MCF 10A (cell line): ENCODE measurements at regions not wholly inside any gene's neighbourhood (a gene's known extent, or its start where the extent isn't known, plus 50 kb on each side); places are given as distances from the start of the nearest gene placed in this dataset.

ENCODE experiments used
- BruUV-seq: library from RNA; stranded (reverse); fragments of 400-500 nt; replicated peaks from 2 replicates; lab custom pipeline; 2021; lab: Mats Ljungman, UMichigan
- CTCF ChIA-PET: fragments of 300-600 bp; sonication (Branson Sonifier 250); formaldehyde crosslinking; extraction: SDS; loops from one replicate; lab custom pipeline; 2021; ENCODE audit warnings: antibody characterized with exemption, inconsistent platforms; lab: Yijun Ruan, JAX
- POLR2A ChIA-PET: fragments of 300-600, 350-650 bp; sonication (Branson Sonifier 250); formaldehyde crosslinking; extraction: SDS; loops from one replicate; lab custom pipeline; 2020; ENCODE audit warnings: antibody characterized with exemption, inconsistent platforms; lab: Yijun Ruan, JAX
- DNase-seq: peaks from one replicate; pipeline ENCODE4 v3.0.0-alpha.2; 2018; ENCODE audit not compliant: unreplicated experiment
- H3K27ac Mint-ChIP-seq: one replicate; pipeline ENCODE4 v1.8.0; 2022; ENCODE audit warnings: mild to moderate bottlenecking, low read depth, mixed read lengths; ENCODE audit not compliant: unreplicated experiment
- H3K27me3 Mint-ChIP-seq: one replicate; pipeline ENCODE4 v1.8.0; 2022; ENCODE audit warnings: mixed read lengths; ENCODE audit not compliant: insufficient read depth, unreplicated experiment
- H3K36me3 Mint-ChIP-seq: one replicate; pipeline ENCODE4 v1.8.0; 2022; ENCODE audit warnings: mild to moderate bottlenecking, moderate library complexity, mixed read lengths; ENCODE audit not compliant: insufficient read depth, unreplicated experiment
- H3K4me1 Mint-ChIP-seq: one replicate; pipeline ENCODE4 v1.8.0; 2022; ENCODE audit warnings: mixed read lengths; ENCODE audit not compliant: insufficient read depth, unreplicated experiment
- H3K4me3 Mint-ChIP-seq: one replicate; pipeline ENCODE4 v1.8.0; 2022; ENCODE audit warnings: mild to moderate bottlenecking, moderate library complexity, mixed read lengths; ENCODE audit not compliant: unreplicated experiment
- H3K9me3 Mint-ChIP-seq: one replicate; pipeline ENCODE4 v1.8.0; 2022; ENCODE audit warnings: mixed read lengths; ENCODE audit not compliant: unreplicated experiment
- intact Hi-C: fragments of 100-400 bp; cut with micrococcal nuclease; formaldehyde crosslinking; loops from 2 replicates; pipeline ENCODE4 v1.14.1; 2022
- TF ChIP-seq, protein P1 (sequence below): fragments of 200-600 bp; IDR thresholded peaks from one replicate; pipeline ENCODE4 v1.8.0; 2022; ENCODE audit warnings: antibody characterized with exemption, mild to moderate bottlenecking; ENCODE audit not compliant: unreplicated experiment

DNA sequence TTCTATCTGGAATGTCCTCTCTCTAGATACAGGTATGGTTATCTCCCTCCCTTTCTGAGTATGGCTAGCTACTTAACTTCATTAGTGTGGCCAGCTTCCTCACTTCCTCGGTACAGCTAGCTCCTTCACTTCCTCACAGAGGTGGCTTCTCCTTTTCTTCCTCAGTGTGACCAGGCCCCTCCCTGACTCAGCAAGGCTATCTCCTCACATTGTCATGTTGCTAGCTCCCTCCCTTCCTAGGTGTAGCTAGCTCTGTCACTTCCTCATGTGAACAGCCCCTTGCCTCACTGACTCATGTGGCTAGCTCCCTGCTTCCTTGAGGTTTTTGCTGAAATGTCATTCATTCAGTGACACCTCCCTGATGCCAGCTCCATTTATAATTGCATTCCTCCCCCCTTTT is 67.3 kb upstream of the DDIT4L start:
- DNase-seq = no peak
- POLR2A ChIA-PET = no interaction called here
- Mint-ChIP-seq H3K27ac (no peak overlapping the region), H3K27me3 (no peaks in the 10 kb centered on the region), H3K9me3 (no peaks in the 10 kb centered on the region), H3K36me3 (no peaks in the 10 kb centered on the region), H3K4me1 (no peaks in the 10 kb centered on the region), H3K4me3 (no peak overlapping the region)
- intact Hi-C loops = no loop called here
- no TSS peak for BruUV-seq
- TF ChIP-seq, protein P1, sequence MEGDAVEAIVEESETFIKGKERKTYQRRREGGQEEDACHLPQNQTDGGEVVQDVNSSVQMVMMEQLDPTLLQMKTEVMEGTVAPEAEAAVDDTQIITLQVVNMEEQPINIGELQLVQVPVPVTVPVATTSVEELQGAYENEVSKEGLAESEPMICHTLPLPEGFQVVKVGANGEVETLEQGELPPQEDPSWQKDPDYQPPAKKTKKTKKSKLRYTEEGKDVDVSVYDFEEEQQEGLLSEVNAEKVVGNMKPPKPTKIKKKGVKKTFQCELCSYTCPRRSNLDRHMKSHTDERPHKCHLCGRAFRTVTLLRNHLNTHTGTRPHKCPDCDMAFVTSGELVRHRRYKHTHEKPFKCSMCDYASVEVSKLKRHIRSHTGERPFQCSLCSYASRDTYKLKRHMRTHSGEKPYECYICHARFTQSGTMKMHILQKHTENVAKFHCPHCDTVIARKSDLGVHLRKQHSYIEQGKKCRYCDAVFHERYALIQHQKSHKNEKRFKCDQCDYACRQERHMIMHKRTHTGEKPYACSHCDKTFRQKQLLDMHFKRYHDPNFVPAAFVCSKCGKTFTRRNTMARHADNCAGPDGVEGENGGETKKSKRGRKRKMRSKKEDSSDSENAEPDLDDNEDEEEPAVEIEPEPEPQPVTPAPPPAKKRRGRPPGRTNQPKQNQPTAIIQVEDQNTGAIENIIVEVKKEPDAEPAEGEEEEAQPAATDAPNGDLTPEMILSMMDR = no peak
- CTCF ChIA-PET = no interaction called here

DNA sequence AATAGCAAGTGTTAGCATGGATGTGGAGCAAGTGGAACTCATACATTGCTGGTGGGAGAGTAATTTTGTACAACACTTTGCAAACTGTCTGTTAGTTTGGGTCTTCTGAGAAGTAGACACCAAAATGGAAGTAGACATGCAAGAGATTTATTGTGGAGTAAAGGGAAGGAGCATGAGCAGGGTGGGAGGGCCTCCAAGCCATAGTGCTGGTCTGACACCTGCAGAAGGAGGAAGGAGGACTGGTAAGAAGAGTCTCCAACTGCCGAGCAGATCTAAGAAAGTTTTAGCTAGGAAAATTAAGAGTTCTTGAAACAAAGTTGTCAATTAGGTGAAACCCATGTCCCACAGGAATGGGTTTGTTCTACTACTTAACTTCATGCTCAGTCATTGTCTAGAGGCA is 64.0 kb upstream of the DDIT4L start:
- intact Hi-C loops = no loop called here
- Mint-ChIP-seq H3K4me3 (no peak overlapping the region), H3K9me3 (peaks cover 5% of the 10 kb centered on the region), H3K36me3 (no peaks in the 10 kb centered on the region), H3K27ac (no peak overlapping the region), H3K27me3 (no peaks in the 10 kb centered on the region), H3K4me1 (no peaks in the 10 kb centered on the region)
- TF ChIP-seq, protein P1 = no peak
- POLR2A ChIA-PET = no interaction called here
- BruUV-seq = no TSS peak
- no peak for DNase-seq
- CTCF ChIA-PET = no interaction called here

DNA sequence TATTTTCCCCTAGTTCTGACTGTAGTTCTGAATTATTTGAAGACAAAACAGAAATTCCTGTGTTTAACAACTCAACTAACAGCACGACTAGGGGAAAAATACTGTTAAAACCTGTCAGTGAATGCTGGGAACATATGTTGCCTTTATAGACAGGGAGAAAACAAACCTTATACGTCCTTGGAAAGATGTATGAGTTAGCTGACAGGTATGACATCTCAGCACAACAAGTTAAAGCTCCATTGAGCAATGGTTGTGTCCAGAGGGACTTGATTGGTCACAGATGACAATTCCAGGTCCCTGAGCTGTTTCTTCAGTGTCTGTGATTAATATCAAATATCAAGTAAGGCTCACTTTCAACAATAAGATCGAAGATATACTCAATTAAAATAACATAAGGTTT is 58.2 kb upstream of the DDIT4L start:
- no peak overlapping the region for H3K27ac Mint-ChIP-seq
- TF ChIP-seq, protein P1 = no peak
- POLR2A ChIA-PET = no interaction called here
- CTCF ChIA-PET = interaction anchor here (0.6 to 1.2 kb wide), 4 partner anchors 19 to 1067 kb away, joined by 3 read pairs; no protein-coding TSS in a partner anchor
- no peaks in the 10 kb centered on the region for H3K4me1 Mint-ChIP-seq
- intact Hi-C loops = no loop called here
- no peak for DNase-seq
- no peaks in the 10 kb centered on the region for H3K27me3 Mint-ChIP-seq
- no peak overlapping the region for H3K4me3 Mint-ChIP-seq
- H3K36me3 Mint-ChIP-seq = no peaks in the 10 kb centered on the region
- H3K9me3 Mint-ChIP-seq = peaks cover 5% of the 10 kb centered on the region
- no TSS peak for BruUV-seq

DNA sequence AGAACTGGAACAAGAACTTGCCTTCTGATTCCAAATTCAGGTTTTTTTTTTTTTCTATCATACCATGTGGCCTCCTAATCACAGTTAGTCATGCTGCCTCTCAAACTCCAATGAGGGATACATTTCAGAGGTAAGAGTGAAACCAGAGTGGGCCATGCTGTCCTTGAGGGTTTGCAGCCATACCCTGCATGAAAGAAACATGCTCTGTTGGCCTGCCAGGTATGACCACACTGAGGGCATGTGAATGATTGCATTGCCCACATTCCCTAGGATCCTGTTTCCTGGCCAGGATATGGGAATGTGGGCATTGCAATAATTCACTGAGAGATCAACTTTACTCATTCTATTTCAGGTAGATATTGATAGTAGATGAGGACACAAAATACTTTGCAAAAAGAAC is 56.4 kb upstream of the DDIT4L start:
- BruUV-seq = no TSS peak
- ChIA-PET CTCF (no interaction called here), POLR2A (no interaction called here)
- Mint-ChIP-seq H3K4me3 (no peak overlapping the region), H3K4me1 (no peaks in the 10 kb centered on the region), H3K27ac (no peak overlapping the region), H3K27me3 (no peaks in the 10 kb centered on the region), H3K9me3 (peaks cover 5% of the 10 kb centered on the region), H3K36me3 (no peaks in the 10 kb centered on the region)
- intact Hi-C loops = no loop called here
- TF ChIP-seq, protein P1 = no peak
- no peak for DNase-seq
